ENCODE measurements at regions not wholly inside any gene's neighbourhood (a gene's known extent, or its start where the extent isn't known, plus 50 kb on each side); places are given as distances from the start of the nearest gene placed in this dataset.

DNA sequence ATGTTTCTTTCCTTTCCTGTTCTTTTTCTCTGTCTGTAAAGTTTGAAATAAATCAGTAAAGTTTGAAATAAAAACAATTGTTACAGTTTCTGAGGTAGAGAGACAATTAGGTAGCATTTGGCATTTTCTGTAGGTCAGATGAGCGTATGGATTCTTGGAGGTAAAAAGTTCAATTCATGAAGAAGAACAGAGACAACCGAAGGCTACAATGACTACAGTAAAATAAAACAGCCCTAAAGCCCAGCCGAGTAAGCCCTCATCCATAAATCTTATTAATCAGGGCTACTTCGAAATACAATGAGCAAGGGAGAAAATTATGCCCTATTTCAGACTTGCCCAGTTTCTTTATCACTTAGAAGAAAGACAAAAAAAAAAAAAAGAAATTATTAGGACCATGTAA lies 941.9 kb upstream of the SLC10A2 start:
- H3K4me3 ChIP-seq (ENCODE audit: low read depth, poor library complexity, severe bottlenecking) = no peak overlapping the region
- 66 to 70% methylated on average over 4 of the region's 4 CpGs for WGBS, 2 donors
- no peak for TF ChIP-seq POLR2A (IDR thresholded peaks at IDR 0.05)
- TF ChIP-seq, protein P1, sequence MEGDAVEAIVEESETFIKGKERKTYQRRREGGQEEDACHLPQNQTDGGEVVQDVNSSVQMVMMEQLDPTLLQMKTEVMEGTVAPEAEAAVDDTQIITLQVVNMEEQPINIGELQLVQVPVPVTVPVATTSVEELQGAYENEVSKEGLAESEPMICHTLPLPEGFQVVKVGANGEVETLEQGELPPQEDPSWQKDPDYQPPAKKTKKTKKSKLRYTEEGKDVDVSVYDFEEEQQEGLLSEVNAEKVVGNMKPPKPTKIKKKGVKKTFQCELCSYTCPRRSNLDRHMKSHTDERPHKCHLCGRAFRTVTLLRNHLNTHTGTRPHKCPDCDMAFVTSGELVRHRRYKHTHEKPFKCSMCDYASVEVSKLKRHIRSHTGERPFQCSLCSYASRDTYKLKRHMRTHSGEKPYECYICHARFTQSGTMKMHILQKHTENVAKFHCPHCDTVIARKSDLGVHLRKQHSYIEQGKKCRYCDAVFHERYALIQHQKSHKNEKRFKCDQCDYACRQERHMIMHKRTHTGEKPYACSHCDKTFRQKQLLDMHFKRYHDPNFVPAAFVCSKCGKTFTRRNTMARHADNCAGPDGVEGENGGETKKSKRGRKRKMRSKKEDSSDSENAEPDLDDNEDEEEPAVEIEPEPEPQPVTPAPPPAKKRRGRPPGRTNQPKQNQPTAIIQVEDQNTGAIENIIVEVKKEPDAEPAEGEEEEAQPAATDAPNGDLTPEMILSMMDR (IDR thresholded peaks at IDR 0.05) = no peak
- no peak for DNase-seq (ENCODE audit: low spot score in 2 of 2)
- intact Hi-C loops (cut with DNase I; ENCODE audit: low total_unique reads) = no loop called here

DNA sequence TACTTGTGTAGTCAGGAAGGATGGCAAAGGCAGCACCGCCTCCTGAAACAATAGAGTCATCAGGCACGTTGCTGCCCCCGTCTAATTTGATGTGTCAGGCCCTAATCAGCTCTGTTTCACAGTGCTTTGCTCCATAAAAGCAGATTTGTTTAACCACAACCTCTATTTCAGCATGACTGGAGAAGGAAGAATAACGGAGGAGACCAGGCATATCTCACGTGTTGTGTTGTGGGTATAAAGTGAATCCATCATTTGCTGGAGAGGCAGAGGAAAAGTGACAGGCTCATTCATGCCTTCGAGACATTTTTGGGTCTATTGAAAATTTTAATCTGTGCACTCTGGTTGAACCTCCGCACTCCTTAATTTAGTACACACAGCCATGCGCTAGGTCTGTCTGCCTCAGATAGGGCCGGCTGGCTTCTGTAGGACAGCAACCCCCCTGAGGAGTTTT lies 940.4 kb upstream of the SLC10A2 start:
- WGBS, 2 donors = 63% methylated on average over 9 of the region's 9 CpGs
- TF ChIP-seq, protein P1 (IDR thresholded peaks at IDR 0.05) = no peak
- TF ChIP-seq POLR2A (IDR thresholded peaks at IDR 0.05) = no peak
- no peak overlapping the region for H3K4me3 ChIP-seq (ENCODE audit: low read depth, poor library complexity, severe bottlenecking)
- no peak for DNase-seq (ENCODE audit: low spot score in 2 of 2)
- intact Hi-C loops (cut with DNase I; ENCODE audit: low total_unique reads) = no loop called here

DNA sequence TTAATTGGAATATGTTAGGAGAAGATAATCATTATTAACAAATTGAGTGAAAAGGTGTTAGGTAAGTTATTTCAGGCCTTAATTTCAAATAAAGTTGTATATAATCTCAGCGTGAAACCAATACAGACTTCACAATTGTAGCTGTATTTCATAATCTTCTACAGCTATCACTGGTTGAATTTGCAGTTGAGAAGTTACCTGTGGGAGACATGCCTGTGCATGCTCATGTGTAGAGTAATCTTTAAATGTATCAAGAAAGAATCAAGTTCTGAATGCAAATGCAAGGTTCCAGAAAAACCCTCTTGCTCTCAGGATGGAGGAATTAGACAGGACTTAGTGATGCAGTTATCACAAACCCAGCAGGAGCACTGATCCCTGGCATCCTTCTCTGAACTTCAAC lies 938.4 kb upstream of the SLC10A2 start:
- 57 to 66% methylated on average over 1 of the region's 1 CpG for WGBS, 2 donors
- TF ChIP-seq, protein P1 (IDR thresholded peaks at IDR 0.05) = no peak
- TF ChIP-seq POLR2A (IDR thresholded peaks at IDR 0.05) = no peak
- intact Hi-C loops (cut with DNase I; ENCODE audit: low total_unique reads) = no loop called here

DNA sequence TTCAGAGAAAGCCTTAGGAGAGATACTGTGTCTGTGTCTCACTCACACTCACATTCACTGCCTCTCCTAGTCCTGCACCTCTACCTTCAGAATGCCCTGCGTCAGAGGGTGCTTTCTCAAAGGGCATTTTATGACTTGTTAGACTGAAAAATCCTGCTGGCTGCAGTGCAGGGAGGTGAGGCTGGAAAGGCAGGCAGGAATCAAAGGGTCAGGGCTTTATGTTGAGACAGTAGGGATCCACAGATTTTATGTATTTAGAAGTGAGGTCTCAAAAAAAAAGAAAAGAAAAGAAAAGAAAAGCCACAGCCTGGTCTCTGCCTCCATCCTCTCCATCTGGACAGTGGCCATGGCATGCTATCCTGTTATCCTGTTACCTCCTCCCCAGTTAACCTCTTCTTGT lies 936.0 kb upstream of the SLC10A2 start:
- DNase-seq (ENCODE audit: low spot score in 2 of 2) = no peak
- no peak for TF ChIP-seq POLR2A (IDR thresholded peaks at IDR 0.05)
- TF ChIP-seq, protein P1 (IDR thresholded peaks at IDR 0.05) = no peak
- WGBS, 2 donors = 65 to 67% methylated on average over 1 of the region's 1 CpG
- H3K4me3 ChIP-seq (ENCODE audit: low read depth, poor library complexity, severe bottlenecking) = no peak overlapping the region
- intact Hi-C loops (cut with DNase I; ENCODE audit: low total_unique reads) = no loop called here

More for the DNA sequence above, 938.4 kb upstream of the SLC10A2 start:
- no peak overlapping the region for H3K4me3 ChIP-seq (ENCODE audit: low read depth, poor library complexity, severe bottlenecking)
- no peak for DNase-seq (ENCODE audit: low spot score in 2 of 2)

DNA sequence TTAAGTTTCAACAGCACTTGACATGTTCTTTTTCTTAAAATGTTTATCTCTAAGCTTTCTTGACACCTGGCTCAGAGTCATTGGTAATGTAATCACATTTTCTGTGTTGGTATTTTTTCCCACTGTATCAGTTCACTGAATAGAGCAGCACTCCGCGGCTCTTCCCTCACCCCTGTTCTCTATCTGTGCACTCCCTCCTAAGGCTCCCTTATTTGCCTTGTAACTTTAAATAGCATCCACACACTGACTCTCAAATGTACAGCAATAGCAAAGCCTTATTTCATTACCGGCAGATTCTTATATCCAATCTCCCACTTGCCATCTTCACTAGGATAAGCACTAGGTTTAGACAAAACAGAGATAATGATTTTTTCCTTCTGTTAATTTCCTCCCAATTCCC lies 935.5 kb upstream of the SLC10A2 start:
- TF ChIP-seq, protein P1 (IDR thresholded peaks at IDR 0.05) = no peak
- TF ChIP-seq POLR2A (IDR thresholded peaks at IDR 0.05) = no peak
- intact Hi-C loops (cut with DNase I; ENCODE audit: low total_unique reads) = no loop called here
- H3K4me3 ChIP-seq (ENCODE audit: low read depth, poor library complexity, severe bottlenecking) = no peak overlapping the region
- DNase-seq (ENCODE audit: low spot score in 2 of 2) = no peak
- 87 to 88% methylated on average over 3 of the region's 3 CpGs for WGBS, 2 donors

DNA sequence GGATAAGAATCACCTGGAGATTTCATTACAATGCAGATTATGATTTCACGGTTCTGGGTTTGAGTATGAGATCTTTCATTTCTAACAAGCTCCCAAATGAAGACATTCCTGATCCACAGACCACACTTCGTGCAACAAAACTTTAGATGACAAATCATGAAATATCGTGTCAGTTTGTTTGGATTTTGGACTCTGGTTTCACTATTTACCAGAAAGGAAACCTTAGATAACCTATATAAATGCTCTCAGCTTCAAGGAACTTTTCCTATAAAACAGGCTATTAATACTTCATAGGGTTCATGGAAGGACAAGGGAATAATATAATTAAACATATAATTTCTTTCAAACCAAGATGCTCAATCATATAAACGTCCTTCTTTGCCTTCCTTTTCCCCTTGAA lies 930.5 kb upstream of the SLC10A2 start:
- no peak for DNase-seq (ENCODE audit: low spot score in 2 of 2)
- H3K4me3 ChIP-seq (ENCODE audit: low read depth, poor library complexity, severe bottlenecking) = no peak overlapping the region
- WGBS, 2 donors = 79 to 80% methylated on average over 4 of the region's 4 CpGs
- intact Hi-C loops (cut with DNase I; ENCODE audit: low total_unique reads) = no loop called here
- no peak for TF ChIP-seq POLR2A (IDR thresholded peaks at IDR 0.05)
- TF ChIP-seq, protein P1 (IDR thresholded peaks at IDR 0.05) = no peak

All from lower leg skin (tissue), 4 donors.